Esophagus squamous epithelium (tissue), 5 donors: ENCODE measurements at regions not wholly inside any gene's neighbourhood (a gene's known extent, or its start where the extent isn't known, plus 50 kb on each side); places are given as distances from the start of the nearest gene placed in this dataset.

Source experiments
- DNase-seq: peaks from one replicate; lab custom pipeline; 2025; lab: John Stamatoyannopoulos, UW
- H3K27ac ChIP-seq, 4 donors: fragments of 200-600 bp; sonication (generic); one replicate each; pipeline ENCODE4 v1.5.1; 2016 to 2019; ENCODE audit warnings: mild to moderate bottlenecking in 1 of 4
- H3K27me3 ChIP-seq, 4 donors: fragments of 200-600 bp; sonication (generic); 1 replicate in 3 of 4; 2 replicates in 1 of 4; pipeline versions ENCODE4 v1.5.1 to v1.6.0; 2017 to 2021; ENCODE audit warnings: antibody characterized with exemption in 1 of 4
- H3K36me3 ChIP-seq, 3 donors: fragments of 200-600 bp; sonication (generic); one replicate each; pipeline ENCODE4 v1.5.1; 2016 to 2019
- H3K4me1 ChIP-seq, 3 donors: fragments of 200-600 bp; sonication (generic); one replicate each; pipeline ENCODE4 v1.5.1; 2017 to 2019
- H3K4me3 ChIP-seq, 4 donors: fragments of 200-600 bp; sonication (generic); 1 replicate in 3 of 4; 2 replicates in 1 of 4; pipeline ENCODE4 v1.5.1; 2016 to 2019; ENCODE audit warnings: mild to moderate bottlenecking in 2 of 4, moderate library complexity in 1 of 4
- H3K9me3 ChIP-seq, 3 donors: fragments of 200-600 bp; sonication (generic); one replicate each; pipeline ENCODE4 v1.5.1; 2016 to 2019
- POLR2A ChIP-seq, 4 donors: fragments of 450-650 bp; IDR thresholded peaks; one replicate each; pipeline ENCODE4 v1.6.1; 2017; ENCODE audit warnings: antibody characterized with exemption in 4 of 4, mild to moderate bottlenecking in 4 of 4, moderate library complexity in 3 of 4
- WGBS, 2 donors: methylation state at CpG; one replicate each; pipeline ENCODE4 v1.1.5; 2018; 5-methylcytosine and 5-hydroxymethylcytosine counted together
- intact Hi-C: fragments of 100-400 bp; cut with DNase I; formaldehyde crosslinking; loops from one replicate; pipeline ENCODE4 v1.15.0; 2022
- TF ChIP-seq, protein P1 (sequence below), 6 experiments: fragments of 450-650 bp in 4 of 6; fragments of 200-600 bp in 2 of 6; sonication (generic) in 2 of 6; IDR thresholded peaks; one replicate each; pipeline ENCODE4 v1.5.1; 2016 to 2019; ENCODE audit warnings: antibody characterized with exemption in 6 of 6, mild to moderate bottlenecking in 4 of 6, moderate library complexity in 4 of 6
- donor health status: DM: yes; HTN: yes; CAD: no.

DNA sequence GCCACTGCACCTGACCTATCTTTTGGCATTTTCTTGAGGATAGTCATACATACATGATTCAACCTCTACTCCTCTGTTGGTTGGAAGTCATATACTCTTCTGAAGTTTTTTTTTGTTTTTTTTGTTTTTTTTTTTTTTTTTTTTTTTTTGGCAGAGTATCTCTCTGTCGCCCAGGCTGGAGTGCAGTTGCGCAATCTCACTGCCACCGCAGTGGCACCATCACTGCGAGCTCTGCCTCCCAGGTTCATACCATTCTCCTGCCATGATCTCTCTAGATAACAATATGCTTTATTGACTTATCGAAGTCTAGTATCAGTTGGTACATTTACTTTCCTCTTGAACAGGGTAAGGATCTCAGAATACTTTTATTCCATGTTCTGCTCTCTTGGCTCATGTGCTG, 224.2 kb upstream of the WSCD1 start:
- no peaks in the 10 kb centered on the region for H3K9me3 ChIP-seq
- no peak overlapping the region for H3K27ac ChIP-seq
- TF ChIP-seq, protein P1, sequence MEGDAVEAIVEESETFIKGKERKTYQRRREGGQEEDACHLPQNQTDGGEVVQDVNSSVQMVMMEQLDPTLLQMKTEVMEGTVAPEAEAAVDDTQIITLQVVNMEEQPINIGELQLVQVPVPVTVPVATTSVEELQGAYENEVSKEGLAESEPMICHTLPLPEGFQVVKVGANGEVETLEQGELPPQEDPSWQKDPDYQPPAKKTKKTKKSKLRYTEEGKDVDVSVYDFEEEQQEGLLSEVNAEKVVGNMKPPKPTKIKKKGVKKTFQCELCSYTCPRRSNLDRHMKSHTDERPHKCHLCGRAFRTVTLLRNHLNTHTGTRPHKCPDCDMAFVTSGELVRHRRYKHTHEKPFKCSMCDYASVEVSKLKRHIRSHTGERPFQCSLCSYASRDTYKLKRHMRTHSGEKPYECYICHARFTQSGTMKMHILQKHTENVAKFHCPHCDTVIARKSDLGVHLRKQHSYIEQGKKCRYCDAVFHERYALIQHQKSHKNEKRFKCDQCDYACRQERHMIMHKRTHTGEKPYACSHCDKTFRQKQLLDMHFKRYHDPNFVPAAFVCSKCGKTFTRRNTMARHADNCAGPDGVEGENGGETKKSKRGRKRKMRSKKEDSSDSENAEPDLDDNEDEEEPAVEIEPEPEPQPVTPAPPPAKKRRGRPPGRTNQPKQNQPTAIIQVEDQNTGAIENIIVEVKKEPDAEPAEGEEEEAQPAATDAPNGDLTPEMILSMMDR (IDR thresholded peaks at IDR 0.05): no peak
- no peak for TF ChIP-seq POLR2A (IDR thresholded peaks at IDR 0.05)
- H3K27me3 ChIP-seq: peaks cover 0 to 7% (median 0%) of the 10 kb centered on the region in 4 donors
- no peak overlapping the region for H3K4me3 ChIP-seq
- intact Hi-C loops: no loop called here
- WGBS, 2 donors: 78 to 87% methylated on average over 3 to 5 of the region's 5 CpGs
- H3K4me1 ChIP-seq: no peaks in the 10 kb centered on the region
- DNase-seq: no peak
- H3K36me3 ChIP-seq: no peaks in the 10 kb centered on the region

- no peak for TF ChIP-seq POLR2A (IDR thresholded peaks at IDR 0.05)
- TF ChIP-seq, protein P1 (IDR thresholded peaks at IDR 0.05): no peak
- Histone ChIP-seq H3K36me3 (no peaks in the 10 kb centered on the region), H3K4me1 (no peaks in the 10 kb centered on the region), H3K27me3 (no peaks in the 10 kb centered on the region), H3K4me3 (no peak overlapping the region), H3K27ac (no peak overlapping the region), H3K9me3 (no peaks in the 10 kb centered on the region)
- intact Hi-C loops: no loop called here
- 39 to 41% methylated on average over 7 of the region's 7 CpGs for WGBS, 2 donors
- no peak for DNase-seq
These were observed 215.2 kb upstream of the WSCD1 start for GRCh38 chr17:5854871-5855554.

DNA sequence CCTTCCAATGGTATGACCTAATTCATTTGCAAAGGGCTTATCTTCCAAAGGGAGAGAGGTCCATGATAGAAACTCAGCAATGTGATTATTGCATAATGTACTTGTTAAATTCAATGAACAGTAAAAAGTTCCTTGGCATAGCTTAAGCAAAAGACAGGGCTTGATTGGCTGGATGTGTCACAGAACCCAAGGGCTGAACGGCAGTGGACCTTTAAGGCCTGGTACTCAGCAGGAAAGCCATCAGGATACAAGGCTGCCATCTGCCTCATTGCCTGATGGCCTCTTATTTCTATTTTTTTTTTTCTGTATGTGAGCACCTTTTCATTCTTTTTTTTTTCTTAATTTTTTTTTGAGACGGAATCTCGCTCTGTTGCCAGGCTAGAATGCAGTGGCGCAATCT, 208.9 kb upstream of the WSCD1 start:
- intact Hi-C loops: no loop called here
- TF ChIP-seq, protein P1 (IDR thresholded peaks at IDR 0.05): no peak
- no peak for TF ChIP-seq POLR2A (IDR thresholded peaks at IDR 0.05)
- no peak for DNase-seq
- H3K27me3 ChIP-seq: no peaks in the 10 kb centered on the region
- no peaks in the 10 kb centered on the region for H3K36me3 ChIP-seq
- H3K9me3 ChIP-seq: no peaks in the 10 kb centered on the region
- no peak overlapping the region for H3K4me3 ChIP-seq
- no peak overlapping the region for H3K27ac ChIP-seq
- WGBS, 2 donors: 71 to 87% methylated on average over 4 of the region's 4 CpGs
- H3K4me1 ChIP-seq: no peaks in the 10 kb centered on the region

DNA sequence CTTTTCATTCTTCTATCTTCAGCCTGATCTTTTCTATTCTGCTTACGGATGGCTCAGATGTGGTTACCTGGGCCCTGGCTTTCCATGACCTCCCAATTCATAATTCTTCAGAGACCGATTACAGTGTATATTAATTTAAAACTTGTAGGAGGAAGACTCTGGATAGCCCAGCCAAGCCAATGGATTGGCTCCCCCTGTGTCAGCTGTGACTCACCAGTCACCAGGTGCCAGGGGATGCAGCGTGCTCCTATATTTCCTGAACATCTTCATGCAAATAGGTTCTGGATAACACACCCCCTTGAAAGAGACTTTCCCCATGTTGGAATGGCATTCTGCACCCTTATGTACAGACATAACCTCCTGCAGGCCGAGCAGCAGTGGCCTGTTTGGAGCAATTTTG, 208.3 kb upstream of the WSCD1 start:
- TF ChIP-seq, protein P1 (IDR thresholded peaks at IDR 0.05): no peak
- TF ChIP-seq POLR2A (IDR thresholded peaks at IDR 0.05): no peak
- no peak for DNase-seq
- Histone ChIP-seq H3K36me3 (no peaks in the 10 kb centered on the region), H3K27me3 (peaks cover 0 to under 1% (median 0%) of the 10 kb centered on the region in 4 donors), H3K27ac (no peak overlapping the region), H3K9me3 (no peaks in the 10 kb centered on the region), H3K4me3 (no peak overlapping the region), H3K4me1 (no peaks in the 10 kb centered on the region)
- intact Hi-C loops: no loop called here
- WGBS, 2 donors: 75 to 84% methylated on average over 2 to 3 of the region's 4 CpGs

GRCh38 chr17:5862395-5862794, 207.8 kb upstream of the WSCD1 start:
- no peak overlapping the region for H3K27ac ChIP-seq
- H3K4me1 ChIP-seq: no peaks in the 10 kb centered on the region
- intact Hi-C loops: no loop called here
- no peaks in the 10 kb centered on the region for H3K9me3 ChIP-seq
- no peak overlapping the region for H3K4me3 ChIP-seq
- H3K27me3 ChIP-seq: peaks cover 0 to 3% (median 0%) of the 10 kb centered on the region in 4 donors
- TF ChIP-seq POLR2A (IDR thresholded peaks at IDR 0.05): no peak
- TF ChIP-seq, protein P1 (IDR thresholded peaks at IDR 0.05): no peak
- no peak for DNase-seq
- no peaks in the 10 kb centered on the region for H3K36me3 ChIP-seq
